ENCODE measurements at regions not wholly inside any gene's neighbourhood (a gene's known extent, or its start where the extent isn't known, plus 50 kb on each side); places are given as distances from the start of the nearest gene placed in this dataset.
"Not testable (repeated sequence)": the region's sequence is repeated elsewhere in the genome, so short reads cannot be mapped to it uniquely, and the experiment has no call there.

GRCh38 chr3:30477149-30477921 is 129.1 kb upstream of the TGFBR2 start (continued):
- TF ChIP-seq SIN3A (conservative IDR thresholded peaks at IDR 0.05 in 1 of 2, IDR thresholded peaks at IDR 0.05 in 1 of 2; ENCODE audit: low read depth in 1 of 2, low read length in 2 of 2) (no peak), GTF2F1 (IDR thresholded peaks at IDR 0.05; ENCODE audit: borderline replicate concordance, low read depth, low read length) (no peak)

GRCh38 chr3:30479737-30480136 is 126.7 kb upstream of the TGFBR2 start:
- H3K4ac ChIP-seq (replicated peaks; ENCODE audit: insufficient read length, low read depth, low read length); H3K4me3 ChIP-seq (ENCODE audit: extremely low read depth in 1 of 4, insufficient read depth in 2 of 4, low read depth in 3 of 4, low read length in 4 of 4); H3K4me1 ChIP-seq (replicated peaks in 1 of 4; ENCODE audit: control insufficient read depth in 3 of 4, insufficient read depth in 4 of 4, low read length in 3 of 4); H3K36me3 ChIP-seq (ENCODE audit: control insufficient read depth in 2 of 4, insufficient read depth in 4 of 4, low read length in 3 of 4); H2BK20ac ChIP-seq (ENCODE audit: low read length); H2BK120ac ChIP-seq (replicated peaks; ENCODE audit: low read depth, low read length); H4K5ac ChIP-seq (ENCODE audit: insufficient read length, low read depth, low read length); H3K23me2 ChIP-seq (ENCODE audit: low read depth, low read length); H2BK12ac ChIP-seq (ENCODE audit: low read depth, low read length); H3K23ac ChIP-seq (ENCODE audit: insufficient read length); H3K79me2 ChIP-seq (ENCODE audit: control insufficient read depth in 1 of 2, insufficient read depth in 2 of 2, low read length in 2 of 2); POLR2A ChIA-PET (ENCODE audit: partially characterized antibody); H2AK5ac ChIP-seq (ENCODE audit: low read depth, low read length); FAIRE-seq; H2BK5ac ChIP-seq (ENCODE audit: low read depth, low read length); DNase-seq (ENCODE audit: low read depth in 1 of 2, low spot score in 2 of 2); H3K27ac ChIP-seq (ENCODE audit: low read depth, low read length); H3K9ac ChIP-seq (replicated peaks in 1 of 4; ENCODE audit: extremely low read depth in 1 of 4, low read depth in 3 of 4, low read length in 3 of 4); H3K79me1 ChIP-seq (ENCODE audit: low read depth, low read length); H3K18ac ChIP-seq (ENCODE audit: extremely low read depth, low read length); H3K56ac ChIP-seq (replicated peaks; ENCODE audit: insufficient read length, low read depth, low read length); H2AFZ ChIP-seq (ENCODE audit: low read length); H4K8ac ChIP-seq (ENCODE audit: extremely low read depth, insufficient read depth, low read length); H3K9me3 ChIP-seq (ENCODE audit: insufficient read depth in 2 of 2, low read depth in 1 of 2, low read length in 1 of 2); H3K14ac ChIP-seq (ENCODE audit: insufficient read length); H2BK15ac ChIP-seq (ENCODE audit: low read length); CTCF ChIA-PET (ENCODE audit: partially characterized antibody); H4K20me1 ChIP-seq (replicated peaks in 1 of 2; ENCODE audit: control insufficient read depth in 1 of 2, insufficient read depth in 2 of 2, low read length in 2 of 2); H3K4me2 ChIP-seq (ENCODE audit: insufficient read depth in 1 of 2, low read depth in 2 of 2, low read length in 2 of 2); H3K27me3 ChIP-seq (replicated peaks in 1 of 4; ENCODE audit: control insufficient read depth in 3 of 4, extremely low read depth in 1 of 4, insufficient read depth in 3 of 4, low read length in 3 of 4); H4K91ac ChIP-seq (replicated peaks; ENCODE audit: insufficient read length, low read length): not testable (repeated sequence)
- WGBS, 2 experiments (ENCODE audit: extremely low coverage in 1 of 2, insufficient coverage in 1 of 2, insufficient read length in 1 of 2, insufficient replicate concordance in 2 of 2, low coverage in 1 of 2, low lambda C conversion rate in 2 of 2, missing lambda C conversion rate in 1 of 2): 90% methylated on average over 2 of the region's 2 CpGs; no CpG with 5 or more reads in 1 of the 2 experiments
